ENCODE measurements at regions not wholly inside any gene's neighbourhood (a gene's known extent, or its start where the extent isn't known, plus 50 kb on each side); places are given as distances from the start of the nearest gene placed in this dataset.
"Not testable (repeated sequence)": the region's sequence is repeated elsewhere in the genome, so short reads cannot be mapped to it uniquely, and the experiment has no call there.

GRCh38 chr13:47892374-47892773 is 108.7 kb downstream of the SUCLA2 start:
- Histone ChIP-seq H3K9me3 (ENCODE audit: severe bottlenecking) (no peaks in the 10 kb centered on the region), H3K27me3 (ENCODE audit: insufficient read depth, low read depth, severe bottlenecking) (no peaks in the 10 kb centered on the region), H3K4me3 (ENCODE audit: low read depth, low read length) (no peak overlapping the region), H3K27ac (no peak overlapping the region), H3K36me3 (no peaks in the 10 kb centered on the region)
- no peak for TF ChIP-seq CTCF (IDR thresholded peaks at IDR 0.05; ENCODE audit: low read depth, low read length)
- DNase-seq: no peak

- H3K36me3 ChIP-seq: no peaks in the 10 kb centered on the region
- no peak overlapping the region for H3K27ac ChIP-seq
- no peak overlapping the region for H3K4me3 ChIP-seq (ENCODE audit: low read depth, low read length)
- no peaks in the 10 kb centered on the region for H3K9me3 ChIP-seq (ENCODE audit: severe bottlenecking)
- no peak for TF ChIP-seq CTCF (IDR thresholded peaks at IDR 0.05; ENCODE audit: low read depth, low read length)
- DNase-seq: no peak
- no peaks in the 10 kb centered on the region for H3K27me3 ChIP-seq (ENCODE audit: insufficient read depth, low read depth, severe bottlenecking)
Measured at GRCh38 chr13:47890146-47890814, 110.8 kb downstream of the SUCLA2 start.

- Histone ChIP-seq H3K27me3 (ENCODE audit: insufficient read depth, low read depth, severe bottlenecking) (no peaks in the 10 kb centered on the region), H3K4me3 (ENCODE audit: low read depth, low read length) (no peak overlapping the region), H3K9me3 (ENCODE audit: severe bottlenecking) (no peaks in the 10 kb centered on the region), H3K27ac (no peak overlapping the region), H3K36me3 (no peaks in the 10 kb centered on the region)
- no peak for DNase-seq
- TF ChIP-seq CTCF (IDR thresholded peaks at IDR 0.05; ENCODE audit: low read depth, low read length): no peak
Measured at GRCh38 chr13:47886314-47886713, 114.8 kb downstream of the SUCLA2 start.

GRCh38 chr13:47875201-47875600 is 125.9 kb downstream of the SUCLA2 start:
- no peak for TF ChIP-seq CTCF (IDR thresholded peaks at IDR 0.05; ENCODE audit: low read depth, low read length)
- Histone ChIP-seq H3K36me3 (no peaks in the 10 kb centered on the region), H3K27me3 (ENCODE audit: insufficient read depth, low read depth, severe bottlenecking) (no peaks in the 10 kb centered on the region), H3K27ac (no peak overlapping the region), H3K4me3 (ENCODE audit: low read depth, low read length) (no peak overlapping the region), H3K9me3 (ENCODE audit: severe bottlenecking) (no peaks in the 10 kb centered on the region)
- DNase-seq: no peak

- DNase-seq; H3K9me3 ChIP-seq (ENCODE audit: severe bottlenecking); H3K27me3 ChIP-seq (ENCODE audit: insufficient read depth, low read depth, severe bottlenecking): not testable (repeated sequence)
Measured at GRCh38 chr13:47873987-47874386, 127.1 kb downstream of the SUCLA2 start.

GRCh38 chr13:47873319-47873718 is 127.8 kb downstream of the SUCLA2 start:
- not testable (repeated sequence) for DNase-seq; H3K36me3 ChIP-seq; H3K27ac ChIP-seq; H3K9me3 ChIP-seq (ENCODE audit: severe bottlenecking); H3K27me3 ChIP-seq (ENCODE audit: insufficient read depth, low read depth, severe bottlenecking); H3K4me3 ChIP-seq (ENCODE audit: low read depth, low read length)

More at GRCh38 chr13:47873987-47874386, 127.1 kb downstream of the SUCLA2 start:
- H3K27ac ChIP-seq; H3K36me3 ChIP-seq; H3K4me3 ChIP-seq (ENCODE audit: low read depth, low read length): not testable (repeated sequence)

- Histone ChIP-seq H3K27me3 (ENCODE audit: insufficient read depth, low read depth, severe bottlenecking) (no peaks in the 10 kb centered on the region), H3K36me3 (no peaks in the 10 kb centered on the region), H3K27ac (no peak overlapping the region), H3K4me3 (ENCODE audit: low read depth, low read length) (no peak overlapping the region), H3K9me3 (ENCODE audit: severe bottlenecking) (no peaks in the 10 kb centered on the region)
- DNase-seq: no peak
- TF ChIP-seq CTCF (IDR thresholded peaks at IDR 0.05; ENCODE audit: low read depth, low read length): no peak
Measured at GRCh38 chr13:47869776-47870175, 131.3 kb downstream of the SUCLA2 start.

All from WERI-Rb-1 (cell line).